ENCODE measurements at regions not wholly inside any gene's neighbourhood (a gene's known extent, or its start where the extent isn't known, plus 50 kb on each side); places are given as distances from the start of the nearest gene placed in this dataset.
"Not testable (repeated sequence)": the region's sequence is repeated elsewhere in the genome, so short reads cannot be mapped to it uniquely, and the experiment has no call there.

DNA sequence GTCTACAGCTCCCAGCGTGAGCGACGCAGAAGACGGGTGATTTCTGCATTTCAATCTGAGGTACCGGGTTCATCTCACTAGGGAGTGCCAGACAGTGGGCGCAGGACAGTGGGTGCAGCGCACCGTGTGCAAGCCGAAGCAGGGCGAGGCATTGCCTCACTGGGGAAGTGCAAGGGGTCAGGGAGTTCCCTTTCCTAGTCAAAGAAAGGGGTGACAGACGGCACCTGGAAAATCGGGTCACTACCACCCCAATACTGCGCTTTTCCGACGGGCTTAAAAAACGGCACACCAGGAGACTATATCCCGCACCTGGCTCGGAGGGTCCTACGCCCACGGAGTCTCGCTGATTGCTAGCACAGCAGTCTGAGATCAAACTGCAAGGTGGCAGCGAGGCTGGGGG is 95.6 kb downstream of the GPX5 start:
- DNase-seq (ENCODE audit: low spot score); FAIRE-seq: not testable (repeated sequence)

DNA sequence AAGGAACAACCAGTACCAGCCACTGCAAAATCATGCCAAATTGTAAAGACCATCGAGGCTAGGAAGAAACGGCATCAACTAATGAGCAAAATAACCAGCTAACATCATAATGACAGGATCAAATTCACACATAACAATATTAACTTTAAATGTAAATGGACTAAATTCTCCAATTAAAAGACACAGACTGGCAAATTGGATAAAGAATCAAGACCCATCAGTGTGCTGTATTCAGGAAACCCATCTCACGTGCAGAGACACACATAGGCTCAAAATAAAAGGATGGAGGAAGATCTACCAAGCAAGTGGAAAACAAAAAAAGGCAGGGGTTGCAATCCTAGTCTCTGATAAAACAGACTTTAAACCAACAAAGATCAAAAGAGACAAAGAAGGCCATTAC is 97.6 kb downstream of the GPX5 start:
- not testable (repeated sequence) for FAIRE-seq; DNase-seq (ENCODE audit: low spot score)

- FAIRE-seq; DNase-seq (ENCODE audit: low spot score): not testable (repeated sequence)
Measured at GRCh38 chr6:28626386-28626785, 100.7 kb downstream of the GPX5 start.

DNA sequence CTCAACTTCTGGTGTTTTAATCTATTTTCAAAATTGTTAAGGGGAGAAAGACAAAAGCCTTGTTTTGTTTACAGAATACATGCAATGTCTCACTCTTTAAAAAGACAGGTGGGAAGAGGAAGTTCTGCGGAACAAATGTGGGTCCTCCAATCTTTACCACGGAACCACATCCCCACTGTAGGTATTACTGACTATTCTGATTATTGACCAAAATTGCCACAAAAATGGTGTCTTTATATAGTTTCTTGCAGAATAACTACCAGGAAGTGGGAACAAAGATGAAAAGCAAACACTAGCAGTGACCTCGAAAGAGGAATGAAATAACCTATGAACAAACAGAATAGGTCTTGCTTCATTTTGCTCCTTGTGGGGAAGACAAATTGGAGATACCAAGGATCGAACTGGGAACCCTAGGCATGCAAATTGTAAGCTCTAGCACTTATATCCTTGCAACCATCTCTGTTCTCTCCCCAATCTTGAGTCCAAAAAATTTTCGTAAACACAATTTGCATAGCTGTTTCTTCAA is 106.7 kb downstream of the GPX5 start:
- DNase-seq (ENCODE audit: low spot score) = no peak
- no peak for FAIRE-seq

- FAIRE-seq = no peak
- no peak for DNase-seq (ENCODE audit: low spot score)
Measured at GRCh38 chr6:28633445-28634215, 107.9 kb downstream of the GPX5 start.

GRCh38 chr6:28634411-28634760 is 108.7 kb downstream of the GPX5 start:
- no peak for FAIRE-seq
- DNase-seq (ENCODE audit: low spot score) = no peak

DNA sequence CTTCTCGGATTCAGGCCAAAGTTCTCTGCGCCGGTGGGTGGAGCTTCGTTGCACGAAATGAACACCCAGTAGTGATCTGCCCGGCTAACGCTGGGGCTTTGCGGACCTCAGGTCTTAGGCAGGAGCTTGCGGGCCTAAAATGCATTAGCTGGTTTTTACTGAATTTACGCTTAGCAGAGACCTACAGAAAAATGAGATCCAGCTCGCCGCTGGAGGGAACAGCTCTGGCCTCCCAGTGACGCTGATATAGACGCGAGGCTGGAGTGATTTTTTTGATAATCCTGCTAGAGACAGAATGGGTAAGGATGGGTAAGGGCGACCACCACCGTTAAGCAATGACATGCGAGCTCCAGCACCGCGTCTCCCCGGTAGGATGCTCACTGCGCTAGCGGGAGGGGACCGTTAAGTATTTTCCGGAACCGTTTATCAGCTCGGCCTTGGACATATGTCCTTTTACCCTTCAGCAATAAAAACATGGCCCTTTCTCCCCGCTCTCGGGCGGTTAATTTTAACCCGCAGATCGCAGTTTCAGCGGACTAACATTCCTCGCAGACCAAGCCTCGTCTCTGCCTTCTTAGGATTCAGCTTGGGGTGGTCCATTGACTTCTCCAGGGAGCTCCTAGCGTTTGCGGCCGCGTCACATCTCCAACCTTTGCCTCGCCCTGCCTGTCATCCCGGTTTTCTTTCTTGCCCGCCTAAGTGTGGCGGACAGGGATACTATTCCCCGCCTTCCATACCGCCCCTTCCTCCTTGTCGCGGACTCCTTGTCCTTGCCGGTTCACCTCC is 109.3 kb downstream of the GPX5 start:
- FAIRE-seq (no peak), DNase-seq (ENCODE audit: low spot score) (no peak)

DNA sequence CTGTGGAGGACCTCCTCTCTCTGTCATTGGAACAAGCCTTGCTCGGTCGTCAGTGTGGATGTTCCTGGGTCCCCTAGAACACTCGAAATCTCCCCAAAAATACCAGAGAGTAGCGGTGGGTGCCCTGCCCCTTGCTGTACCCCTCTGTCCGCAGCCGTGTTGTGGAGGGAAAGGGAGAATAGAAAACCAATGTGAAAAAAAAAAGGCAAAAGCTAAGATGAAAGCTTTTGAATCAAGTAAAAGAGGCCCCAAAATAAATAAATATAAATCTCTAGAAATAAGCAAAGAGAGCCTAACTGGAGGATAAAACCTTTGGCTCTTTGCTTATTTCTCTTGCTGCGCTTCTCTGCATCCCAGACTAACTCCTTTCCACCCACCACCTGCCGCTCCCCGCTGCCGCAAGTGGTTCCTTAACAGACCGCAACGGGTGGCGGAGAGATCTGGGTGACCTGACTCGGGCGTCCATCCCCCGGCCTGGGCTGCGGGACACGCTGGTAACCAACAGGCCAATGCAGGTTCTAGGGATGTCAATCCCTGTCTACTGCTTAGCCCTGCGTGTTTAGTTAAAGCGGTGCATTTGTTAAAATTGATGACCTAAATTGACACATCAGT is 110.0 kb downstream of the GPX5 start:
- no peak for FAIRE-seq
- DNase-seq (ENCODE audit: low spot score) = no peak

- DNase-seq (ENCODE audit: low spot score) (no peak), FAIRE-seq (no peak)
Measured at GRCh38 chr6:28638787-28639430, 113.2 kb downstream of the GPX5 start.

GRCh38 chr6:28639445-28640290 is 114.0 kb downstream of the GPX5 start:
- not testable (repeated sequence) for FAIRE-seq; DNase-seq (ENCODE audit: low spot score)

GRCh38 chr6:28643017-28643740 is 117.5 kb downstream of the GPX5 start:
- peak; percentile 87 for DNase-seq (ENCODE audit: low spot score)
- peak; percentile 70 for FAIRE-seq

GRCh38 chr6:28646650-28647049 is 121.0 kb downstream of the GPX5 start:
- DNase-seq (ENCODE audit: low spot score) = no peak
- FAIRE-seq = no peak

GRCh38 chr6:28648035-28648877 is 122.6 kb downstream of the GPX5 start:
- FAIRE-seq = peak; percentile 2
- DNase-seq (ENCODE audit: low spot score) = peak; percentile 73

DNA sequence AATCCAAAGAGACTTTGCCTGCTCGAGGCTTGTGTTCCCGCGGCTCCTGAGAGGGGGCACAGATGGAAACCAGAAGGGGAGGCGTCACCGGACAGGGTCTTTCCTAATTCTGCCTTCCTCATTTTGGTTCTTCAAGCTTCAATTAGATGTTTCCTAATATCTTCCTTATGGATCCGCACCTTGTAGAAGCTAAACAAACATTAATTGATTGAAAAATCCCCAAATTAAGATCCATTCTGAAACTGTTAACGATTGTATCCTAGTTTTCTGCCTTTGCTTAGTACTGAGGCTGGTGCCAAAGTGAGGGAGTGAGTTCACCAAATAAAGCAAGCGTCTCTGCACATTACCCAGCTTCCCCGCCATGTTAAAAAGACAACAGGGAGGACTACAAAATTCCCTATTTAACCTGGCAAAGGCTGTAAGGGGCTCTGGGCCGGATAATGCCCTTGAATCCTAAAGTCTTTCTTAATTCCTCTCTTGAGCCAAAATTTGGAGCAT is 123.2 kb downstream of the GPX5 start:
- FAIRE-seq (no peak), DNase-seq (ENCODE audit: low spot score) (no peak)

DNA sequence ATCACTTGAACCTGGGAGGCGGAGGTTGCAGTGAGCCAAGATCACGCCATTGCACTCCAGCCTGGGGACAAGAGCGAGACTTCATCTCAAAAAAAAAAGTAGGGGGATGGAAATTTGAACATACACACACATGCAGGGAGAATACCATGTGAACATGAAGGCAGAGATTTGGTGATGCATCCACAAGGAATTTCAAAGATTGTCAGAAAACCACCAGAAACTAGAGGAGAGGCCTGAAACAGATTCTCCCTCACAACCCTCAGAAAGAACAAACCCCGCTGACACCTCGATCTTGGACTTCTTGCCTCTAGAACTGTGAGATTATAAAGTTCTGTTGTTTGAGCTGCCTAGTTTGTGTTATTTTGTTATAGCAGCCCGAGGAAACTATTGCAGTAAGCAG is 125.5 kb downstream of the GPX5 start:
- DNase-seq (ENCODE audit: low spot score) (no peak), FAIRE-seq (no peak)

GRCh38 chr6:28653876-28654275 is 128.2 kb downstream of the GPX5 start:
- FAIRE-seq = no peak
- no peak for DNase-seq (ENCODE audit: low spot score)

DNA sequence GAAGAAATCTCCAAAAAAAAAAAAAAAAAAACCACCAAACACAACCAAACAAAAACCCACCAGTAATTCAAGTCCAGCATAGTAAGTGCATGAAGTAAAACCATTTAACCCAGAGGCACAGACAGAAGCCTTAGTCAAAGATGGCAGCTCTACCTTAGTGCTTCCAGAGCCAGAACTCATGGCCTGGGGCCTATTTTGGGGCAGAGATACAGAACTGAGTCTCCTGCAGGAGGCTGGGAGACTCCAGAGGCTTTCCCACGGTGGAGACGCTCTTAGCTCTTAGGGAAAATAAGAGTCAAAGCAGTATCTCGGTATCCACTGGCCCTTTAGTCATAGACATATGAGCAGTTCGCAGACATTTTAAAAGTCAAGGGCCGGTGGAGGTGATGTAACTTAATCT is 129.5 kb downstream of the GPX5 start:
- DNase-seq (ENCODE audit: low spot score) = no peak
- FAIRE-seq = no peak

- FAIRE-seq = no peak
- DNase-seq (ENCODE audit: low spot score) = no peak
Measured at GRCh38 chr6:28656715-28657114, 131.0 kb downstream of the GPX5 start.

DNA sequence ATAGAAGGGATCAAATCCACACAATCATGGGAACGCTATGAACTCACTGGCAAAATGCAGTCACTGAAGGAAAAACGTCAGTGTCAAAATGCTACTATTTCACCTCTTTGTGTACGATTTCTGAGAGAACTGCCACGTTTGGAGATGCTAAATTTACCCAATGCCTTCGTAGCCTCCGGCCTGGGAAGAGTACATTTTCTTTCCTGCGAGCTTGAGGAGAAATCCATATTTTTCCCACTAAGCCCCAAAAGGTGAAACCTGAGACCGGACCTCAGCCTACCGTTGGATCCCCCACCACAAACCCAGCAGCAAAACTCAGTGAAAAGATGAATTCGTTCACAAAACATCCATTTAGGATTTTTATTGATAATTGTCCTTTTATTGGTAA is 131.7 kb downstream of the GPX5 start:
- no peak for DNase-seq (ENCODE audit: low spot score)

More for the DNA sequence above, 131.7 kb downstream of the GPX5 start:
- no peak for FAIRE-seq
